SK-N-MC (cell line): ENCODE measurements at regions not wholly inside any gene's neighbourhood (a gene's known extent, or its start where the extent isn't known, plus 50 kb on each side); places are given as distances from the start of the nearest gene placed in this dataset.
"Not testable (repeated sequence)": the region's sequence is repeated elsewhere in the genome, so short reads cannot be mapped to it uniquely, and the experiment has no call there.

ENCODE experiments used
- EZH2 ChIP-seq: fragments of 200-600 bp; sonication (generic); IDR thresholded peaks from one replicate; pipeline ENCODE4 v1.6.1; 2017; ENCODE audit warnings: antibody characterized with exemption
- FOXP2 ChIP-seq: optimal IDR thresholded peaks from 2 replicates; pipeline ENCODE3; 2011; ENCODE audit warnings: mild to moderate bottlenecking, moderate library complexity; ENCODE audit not compliant: insufficient read depth; ENCODE audit errors: extremely low read length, control extremely low read depth
- POLR2AphosphoS5 ChIP-seq: IDR thresholded peaks from 2 replicates; pipeline ENCODE4 v1.6.1; 2012; ENCODE audit warnings: mild to moderate bottlenecking, low read depth, low read length, borderline replicate concordance

DNA sequence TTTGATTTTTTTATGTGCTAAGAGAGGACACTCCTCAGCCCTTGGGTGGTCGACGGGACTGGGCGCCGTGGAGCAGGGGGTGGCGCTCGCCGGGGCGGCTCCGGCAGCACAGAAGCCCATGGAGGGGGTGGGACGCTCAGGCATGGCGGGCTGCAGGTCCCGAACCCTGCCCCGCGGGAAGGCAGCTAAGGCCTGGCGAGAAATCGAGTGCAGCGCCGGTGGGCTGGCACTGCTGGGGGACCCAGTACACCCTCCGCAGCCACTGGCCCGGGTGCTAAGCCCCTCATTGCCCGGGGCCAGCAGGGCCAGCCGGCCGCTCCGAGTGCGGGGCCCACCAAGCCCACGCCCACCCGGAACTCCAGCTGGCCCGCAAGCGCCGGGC, 669.7 kb upstream of the CTNND2 start:
- TF ChIP-seq EZH2, POLR2AphosphoS5, FOXP2: not testable (repeated sequence)
